ENCODE measurements at regions not wholly inside any gene's neighbourhood (a gene's known extent, or its start where the extent isn't known, plus 50 kb on each side); places are given as distances from the start of the nearest gene placed in this dataset.
"Not testable (repeated sequence)": the region's sequence is repeated elsewhere in the genome, so short reads cannot be mapped to it uniquely, and the experiment has no call there.

GRCh38 chr1:238336531-238336930, 445.8 kb upstream of the ZP4 start:
- no peaks in the 10 kb centered on the region for H3K27me3 ChIP-seq
- DNase-seq (ENCODE audit: extremely low spot score in 2 of 2) = no peak
- H3K27ac ChIP-seq = no peak overlapping the region
- TF ChIP-seq POLR2AphosphoS5 (IDR thresholded peaks at IDR 0.05; ENCODE audit: insufficient read depth in 1 of 2, low read depth in 1 of 2) (peak in 1 of 2 donors; percentile 15), CTCF (IDR thresholded peaks at IDR 0.05) (no peak)
- intact Hi-C loops (cut with DNase I) = no loop called here
- no peaks in the 10 kb centered on the region for H3K36me3 ChIP-seq
- H3K4me1 ChIP-seq = no peaks in the 10 kb centered on the region
- no peaks in the 10 kb centered on the region for H3K9me3 ChIP-seq
- H3K4me3 ChIP-seq = no peak overlapping the region

- no peaks in the 10 kb centered on the region for H3K4me1 ChIP-seq
- H3K9me3 ChIP-seq = no peaks in the 10 kb centered on the region
- H3K4me3 ChIP-seq = no peak overlapping the region
- DNase-seq (ENCODE audit: extremely low spot score in 2 of 2) = no peak
- H3K36me3 ChIP-seq = no peaks in the 10 kb centered on the region
- no peak overlapping the region for H3K27ac ChIP-seq
- H3K27me3 ChIP-seq = no peaks in the 10 kb centered on the region
- intact Hi-C loops (cut with DNase I) = no loop called here
- TF ChIP-seq CTCF (IDR thresholded peaks at IDR 0.05) (no peak), POLR2AphosphoS5 (IDR thresholded peaks at IDR 0.05; ENCODE audit: insufficient read depth in 1 of 2, low read depth in 1 of 2) (no peak), POLR2A (IDR thresholded peaks at IDR 0.05) (no peak)
These were observed 443.4 kb upstream of the ZP4 start for GRCh38 chr1:238334170-238334569.

GRCh38 chr1:238331557-238331956, 440.8 kb upstream of the ZP4 start:
- H3K9me3 ChIP-seq = no peaks in the 10 kb centered on the region
- H3K36me3 ChIP-seq = no peaks in the 10 kb centered on the region
- H3K27ac ChIP-seq = no peak overlapping the region
- H3K4me1 ChIP-seq = no peaks in the 10 kb centered on the region
- TF ChIP-seq POLR2A (IDR thresholded peaks at IDR 0.05) (no peak), POLR2AphosphoS5 (IDR thresholded peaks at IDR 0.05; ENCODE audit: insufficient read depth in 1 of 2, low read depth in 1 of 2) (no peak)
- no peaks in the 10 kb centered on the region for H3K27me3 ChIP-seq
- H3K4me3 ChIP-seq = no peak overlapping the region
- DNase-seq (ENCODE audit: extremely low spot score in 2 of 2) = no peak
- intact Hi-C loops (cut with DNase I) = no loop called here

- no peaks in the 10 kb centered on the region for H3K36me3 ChIP-seq
- no peak for DNase-seq (ENCODE audit: extremely low spot score in 2 of 2)
- no peak overlapping the region for H3K4me3 ChIP-seq
- no peaks in the 10 kb centered on the region for H3K27me3 ChIP-seq
- H3K4me1 ChIP-seq = no peaks in the 10 kb centered on the region
- intact Hi-C loops (cut with DNase I) = no loop called here
- no peaks in the 10 kb centered on the region for H3K9me3 ChIP-seq
- no peak overlapping the region for H3K27ac ChIP-seq
- TF ChIP-seq POLR2AphosphoS5 (IDR thresholded peaks at IDR 0.05; ENCODE audit: insufficient read depth in 1 of 2, low read depth in 1 of 2) (no peak), CTCF (IDR thresholded peaks at IDR 0.05) (no peak), POLR2A (IDR thresholded peaks at IDR 0.05) (no peak)
These were observed 438.9 kb upstream of the ZP4 start for GRCh38 chr1:238329671-238330070.

GRCh38 chr1:238327033-238327432, 436.3 kb upstream of the ZP4 start:
- H3K36me3 ChIP-seq; DNase-seq (ENCODE audit: extremely low spot score in 2 of 2); H3K9me3 ChIP-seq; H3K27me3 ChIP-seq; H3K27ac ChIP-seq; H3K4me1 ChIP-seq; intact Hi-C loops (cut with DNase I); H3K4me3 ChIP-seq: not testable (repeated sequence)

- H3K4me1 ChIP-seq; H3K27me3 ChIP-seq; H3K4me3 ChIP-seq; intact Hi-C loops (cut with DNase I); H3K36me3 ChIP-seq; H3K9me3 ChIP-seq; DNase-seq (ENCODE audit: extremely low spot score in 2 of 2); H3K27ac ChIP-seq: not testable (repeated sequence)
These were observed 435.8 kb upstream of the ZP4 start for GRCh38 chr1:238326479-238326878.

All from vagina (tissue), 2 donors.